Endothelial cell of umbilical vein (primary cell): ENCODE measurements at regions not wholly inside any gene's neighbourhood (a gene's known extent, or its start where the extent isn't known, plus 50 kb on each side); places are given as distances from the start of the nearest gene placed in this dataset.

Experiments
- EZH2 ChIP-seq: IDR thresholded peaks from 2 replicates; pipeline ENCODE4 v1.6.1; 2012; ENCODE audit warnings: borderline replicate concordance, low read depth, mild to moderate bottlenecking, moderate library complexity, low read length, inconsistent platforms; ENCODE audit not compliant: severe bottlenecking
- GATA2 ChIP-seq: IDR thresholded peaks from 2 replicates; pipeline ENCODE4 v1.7.0; 2011; ENCODE audit warnings: low read depth, mild to moderate bottlenecking, moderate library complexity, mixed read lengths, low read length; ENCODE audit not compliant: insufficient read length, insufficient read depth
- POLR2A ChIP-seq: IDR thresholded peaks from 2 replicates; pipeline ENCODE4 v1.6.1; 2012; ENCODE audit warnings: low read depth, mild to moderate bottlenecking, control low read depth, low read length
- TF ChIP-seq, protein P1 (sequence below), 2 donors: IDR thresholded peaks; 1 replicate in 1 of 2; 2 replicates in 1 of 2; pipeline ENCODE4 v1.5.1; 2011; ENCODE audit warnings: low read length in 2 of 2, mild to moderate bottlenecking in 2 of 2, moderate library complexity in 2 of 2, control low read depth in 1 of 2, inconsistent platforms in 1 of 2, low read depth in 1 of 2; ENCODE audit not compliant: insufficient read depth in 1 of 2; ENCODE audit errors: extremely low read depth in 1 of 2
- TF ChIP-seq, protein P2 (sequence below): IDR thresholded peaks from 2 replicates; pipeline ENCODE4 v1.6.1; 2011; ENCODE audit not compliant: insufficient read depth, insufficient read length

DNA sequence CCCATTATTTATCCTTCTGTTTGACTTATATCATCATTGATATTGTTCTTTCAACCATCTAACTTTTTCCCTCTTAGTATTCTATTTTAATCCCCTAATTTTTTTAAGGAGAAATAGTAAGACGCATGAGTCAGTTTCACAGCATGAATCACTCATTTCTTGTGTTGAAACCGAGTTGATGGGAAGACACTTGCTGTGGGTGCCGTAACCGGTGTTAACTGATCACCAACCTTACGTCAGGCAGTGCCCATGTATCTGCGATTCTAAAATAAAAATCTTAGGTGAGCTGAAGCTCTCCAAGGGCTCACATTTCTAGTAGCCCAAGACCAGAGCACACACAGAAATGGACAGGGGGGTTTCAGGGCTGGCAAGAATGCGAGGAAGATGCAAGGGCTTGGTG is 348.1 kb downstream of the GALR1 start:
- TF ChIP-seq, protein P1, sequence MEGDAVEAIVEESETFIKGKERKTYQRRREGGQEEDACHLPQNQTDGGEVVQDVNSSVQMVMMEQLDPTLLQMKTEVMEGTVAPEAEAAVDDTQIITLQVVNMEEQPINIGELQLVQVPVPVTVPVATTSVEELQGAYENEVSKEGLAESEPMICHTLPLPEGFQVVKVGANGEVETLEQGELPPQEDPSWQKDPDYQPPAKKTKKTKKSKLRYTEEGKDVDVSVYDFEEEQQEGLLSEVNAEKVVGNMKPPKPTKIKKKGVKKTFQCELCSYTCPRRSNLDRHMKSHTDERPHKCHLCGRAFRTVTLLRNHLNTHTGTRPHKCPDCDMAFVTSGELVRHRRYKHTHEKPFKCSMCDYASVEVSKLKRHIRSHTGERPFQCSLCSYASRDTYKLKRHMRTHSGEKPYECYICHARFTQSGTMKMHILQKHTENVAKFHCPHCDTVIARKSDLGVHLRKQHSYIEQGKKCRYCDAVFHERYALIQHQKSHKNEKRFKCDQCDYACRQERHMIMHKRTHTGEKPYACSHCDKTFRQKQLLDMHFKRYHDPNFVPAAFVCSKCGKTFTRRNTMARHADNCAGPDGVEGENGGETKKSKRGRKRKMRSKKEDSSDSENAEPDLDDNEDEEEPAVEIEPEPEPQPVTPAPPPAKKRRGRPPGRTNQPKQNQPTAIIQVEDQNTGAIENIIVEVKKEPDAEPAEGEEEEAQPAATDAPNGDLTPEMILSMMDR (IDR thresholded peaks at IDR 0.05; ENCODE audit: extremely low read depth in 1 of 2, insufficient read depth in 1 of 2, low read depth in 1 of 2, low read length in 2 of 2), result no peak
- no peak for TF ChIP-seq POLR2A
- no peak for TF ChIP-seq EZH2
- TF ChIP-seq, protein P2, sequence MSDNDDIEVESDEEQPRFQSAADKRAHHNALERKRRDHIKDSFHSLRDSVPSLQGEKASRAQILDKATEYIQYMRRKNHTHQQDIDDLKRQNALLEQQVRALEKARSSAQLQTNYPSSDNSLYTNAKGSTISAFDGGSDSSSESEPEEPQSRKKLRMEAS, result no peak
- TF ChIP-seq GATA2, result no peak
